Ishikawa (cell line): ENCODE measurements at regions not wholly inside any gene's neighbourhood (a gene's known extent, or its start where the extent isn't known, plus 50 kb on each side); places are given as distances from the start of the nearest gene placed in this dataset.

Source experiments
- CEBPB ChIP-seq: IDR thresholded peaks from 2 replicates; pipeline ENCODE4 v1.6.1; 2012
- CREB1 ChIP-seq: IDR thresholded peaks from 2 replicates; pipeline ENCODE4 v1.6.1; 2012; ENCODE audit warnings: low read depth
- EGR1 ChIP-seq: IDR thresholded peaks from 2 replicates; pipeline ENCODE4 v1.6.1; 2012
- EP300 ChIP-seq: IDR thresholded peaks from 2 replicates; pipeline ENCODE4 v1.6.1; 2012; ENCODE audit warnings: borderline replicate concordance
- FOXM1 ChIP-seq: IDR thresholded peaks from 2 replicates; pipeline ENCODE4 v1.6.1; 2012; ENCODE audit warnings: low read depth, borderline replicate concordance
- MAX ChIP-seq: IDR thresholded peaks from 2 replicates; pipeline ENCODE4 v1.6.1; 2012
- NFIC ChIP-seq: IDR thresholded peaks from 2 replicates; pipeline ENCODE4 v1.6.1; 2012
- RAD21 ChIP-seq: IDR thresholded peaks from 2 replicates; pipeline ENCODE4 v1.6.1; 2012; ENCODE audit warnings: low read depth
- REST ChIP-seq: IDR thresholded peaks from 2 replicates; pipeline ENCODE4 v1.6.1; 2012; ENCODE audit warnings: low read depth, mild to moderate bottlenecking
- TAF1 ChIP-seq: IDR thresholded peaks from 2 replicates; pipeline ENCODE4 v1.6.1; 2012; ENCODE audit warnings: low read depth, mild to moderate bottlenecking
- TCF12 ChIP-seq: IDR thresholded peaks from 2 replicates; pipeline ENCODE4 v1.6.1; 2012; ENCODE audit warnings: low read depth
- TEAD4 ChIP-seq: IDR thresholded peaks from 2 replicates; pipeline ENCODE4 v1.6.1; 2012
- USF1 ChIP-seq: IDR thresholded peaks from 2 replicates; pipeline ENCODE4 v1.6.1; 2012
- YY1 ChIP-seq: IDR thresholded peaks from 2 replicates; pipeline ENCODE4 v1.6.1; 2012; ENCODE audit warnings: low read depth
- ZBTB7A ChIP-seq: IDR thresholded peaks from 2 replicates; pipeline ENCODE4 v1.6.1; 2012; ENCODE audit warnings: low read depth

- TF ChIP-seq EP300 (no peak), ZBTB7A (no peak), EGR1 (no peak), FOXM1 (no peak), TCF12 (no peak), CREB1 (no peak)
Measured at GRCh38 chr1:29893046-29893723, 656.9 kb downstream of the PTPRU start.

- no peak for TF ChIP-seq NFIC
- no peak for TF ChIP-seq FOXM1
- TF ChIP-seq MAX = no peak
- TF ChIP-seq TEAD4 = no peak
- TF ChIP-seq CREB1 = no peak
- TF ChIP-seq EP300 = no peak
- TF ChIP-seq YY1 = no peak
Measured at GRCh38 chr1:29892247-29892646, 655.9 kb downstream of the PTPRU start.

- TF ChIP-seq EP300 (no peak), USF1 (no peak), TCF12 (no peak), NFIC (no peak), CREB1 (no peak), TEAD4 (no peak), MAX (no peak), TAF1 (no peak), FOXM1 (no peak), REST (no peak), CEBPB (no peak)
Measured at GRCh38 chr1:29890201-29890959, 654.1 kb downstream of the PTPRU start.

GRCh38 chr1:29889776-29890175 is 653.5 kb downstream of the PTPRU start:
- TF ChIP-seq NFIC (no peak), TAF1 (no peak), TCF12 (no peak), YY1 (no peak), REST (no peak), EGR1 (no peak), USF1 (no peak), MAX (no peak), ZBTB7A (no peak), TEAD4 (no peak), CREB1 (no peak), RAD21 (no peak), EP300 (no peak), CEBPB (no peak), FOXM1 (no peak)

- TF ChIP-seq USF1 (no peak), TEAD4 (no peak), FOXM1 (no peak), EGR1 (no peak), YY1 (no peak), RAD21 (no peak), ZBTB7A (no peak)
Measured at GRCh38 chr1:29884740-29885139, 648.4 kb downstream of the PTPRU start.
